Activated CD4-positive, alpha-beta memory T cell treated with anti-CD3 and anti-CD28 coated beads, Interleukin-2, amount 10 ng/mL, durations not matched to agents 7 days and 5 days (primary cell): ENCODE measurements at regions not wholly inside any gene's neighbourhood (a gene's known extent, or its start where the extent isn't known, plus 50 kb on each side); places are given as distances from the start of the nearest gene placed in this dataset.

ENCODE experiments used
- CTCF ChIA-PET: fragments of 350-600 bp; sonication (Branson Sonifier 250); formaldehyde crosslinking; loops from one replicate; lab custom pipeline; 2021; ENCODE audit warnings: antibody characterized with exemption, inconsistent platforms; lab: Charles Lee
- POLR2A ChIA-PET: fragments of 350-600 bp; sonication (Branson Sonifier 250); formaldehyde crosslinking; loops from one replicate; lab custom pipeline; 2021; ENCODE audit warnings: antibody characterized with exemption; lab: Charles Lee
- DNase-seq: peaks from one replicate; pipeline ENCODE4 v3.0.0-alpha.2; 2020
- H3K27ac Mint-ChIP-seq: one replicate; pipeline ENCODE4 v1.8.0; 2021; ENCODE audit warnings: mild to moderate bottlenecking, mixed read lengths
- H3K27me3 Mint-ChIP-seq: one replicate; pipeline ENCODE4 v1.8.0; 2021; ENCODE audit warnings: mixed read lengths
- H3K36me3 Mint-ChIP-seq: one replicate; pipeline ENCODE4 v1.8.0; 2021; ENCODE audit warnings: low read depth, mixed read lengths
- H3K4me1 Mint-ChIP-seq: one replicate; pipeline ENCODE4 v1.8.0; 2021; ENCODE audit warnings: mixed read lengths
- H3K4me3 Mint-ChIP-seq: one replicate; pipeline ENCODE4 v1.8.0; 2021; ENCODE audit warnings: mild to moderate bottlenecking, mixed read lengths
- H3K9me3 Mint-ChIP-seq: one replicate; pipeline ENCODE4 v1.8.0; 2021; ENCODE audit warnings: mixed read lengths

DNA sequence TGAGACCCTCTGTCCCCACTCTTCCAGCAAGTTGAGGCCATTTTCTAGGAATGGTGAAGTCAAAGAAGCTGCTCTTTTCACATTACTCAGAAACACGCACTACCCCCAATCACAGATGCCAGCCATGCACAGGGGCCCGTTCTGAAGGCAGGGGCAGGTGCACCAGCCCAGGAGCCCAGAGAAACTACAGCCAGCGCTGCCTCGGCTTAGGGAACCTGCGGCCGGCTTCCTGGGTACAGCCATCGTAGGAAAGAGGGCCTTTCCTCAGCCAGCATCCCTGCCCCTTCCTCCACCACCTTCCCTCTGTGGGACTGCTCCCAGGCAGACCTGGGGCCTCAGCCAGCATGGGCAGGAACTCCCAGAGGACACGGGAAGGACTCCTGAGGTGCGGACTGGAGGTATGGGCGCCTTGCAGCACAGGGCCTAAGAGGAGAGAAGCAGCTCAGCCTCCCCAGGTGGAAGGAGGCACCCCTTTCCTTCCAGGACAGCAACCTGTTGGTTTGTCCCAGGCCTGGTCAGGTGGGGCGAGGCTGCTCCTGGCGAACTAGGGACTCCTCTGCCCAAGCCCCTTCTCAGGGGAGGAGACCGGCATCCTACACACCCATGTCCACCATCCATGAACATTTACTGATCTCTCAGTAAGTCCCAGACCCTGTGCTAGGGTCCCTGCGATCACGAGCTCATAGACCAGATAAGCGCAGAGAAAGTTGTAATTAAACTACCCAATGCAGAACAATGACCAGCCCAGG is 99.0 kb upstream of the ID2 start:
- ChIA-PET POLR2A (interaction anchor here (2.3 kb wide), 1 partner anchor 98 kb away, joined by 8 read pairs; the partner anchor contains the start of gene ID2), CTCF (no interaction called here)
- Mint-ChIP-seq H3K9me3 (no peaks in the 10 kb centered on the region), H3K4me1 (peaks cover 34% of the 10 kb centered on the region), H3K27me3 (peaks cover 13% of the 10 kb centered on the region), H3K4me3 (no peak overlapping the region), H3K27ac (no peak overlapping the region), H3K36me3 (no peaks in the 10 kb centered on the region)
- DNase-seq, result peak; percentile 11

- ChIA-PET CTCF (no interaction called here), POLR2A (interaction anchor here (2.3 kb wide), 1 partner anchor 98 kb away, joined by 8 read pairs; the partner anchor contains the start of gene ID2)
- Mint-ChIP-seq H3K36me3 (no peaks in the 10 kb centered on the region), H3K27me3 (peaks cover 14% of the 10 kb centered on the region), H3K4me1 (peaks cover 41% of the 10 kb centered on the region), H3K4me3 (no peak overlapping the region), H3K27ac (no peak overlapping the region), H3K9me3 (no peaks in the 10 kb centered on the region)
- peak; percentile 37 for DNase-seq
Measured at GRCh38 chr2:8583400-8584173, 98.3 kb upstream of the ID2 start.

GRCh38 chr2:8584174-8585066 is 97.4 kb upstream of the ID2 start:
- no peaks in the 10 kb centered on the region for H3K9me3 Mint-ChIP-seq
- ChIA-PET POLR2A (interaction anchor here (2.3 kb wide), 1 partner anchor 97 kb away, joined by 8 read pairs; the partner anchor contains the start of gene ID2), CTCF (interaction anchor here (1.7 kb wide), 1 partner anchor 10 kb away, joined by 7 read pairs; no protein-coding TSS in a partner anchor)
- peak; percentile 9 for DNase-seq
- peaks cover 16% of the 10 kb centered on the region for H3K27me3 Mint-ChIP-seq
- H3K36me3 Mint-ChIP-seq, result no peaks in the 10 kb centered on the region
- H3K4me1 Mint-ChIP-seq, result peaks cover 46% of the 10 kb centered on the region
- H3K4me3 Mint-ChIP-seq, result no peak overlapping the region
- no peak overlapping the region for H3K27ac Mint-ChIP-seq

GRCh38 chr2:8586457-8587051 is 95.3 kb upstream of the ID2 start:
- ChIA-PET POLR2A (interaction anchor here (0.6 to 1.2 kb wide), 4 partner anchors 10 to 98 kb away, joined by 3 to 4 read pairs (median 3); no protein-coding TSS in a partner anchor), CTCF (interaction anchor here (1.6 kb wide), 1 partner anchor 12 kb away, joined by 3 read pairs; no protein-coding TSS in a partner anchor)
- H3K4me3 Mint-ChIP-seq, result no peak overlapping the region
- DNase-seq, result no peak
- H3K9me3 Mint-ChIP-seq, result no peaks in the 10 kb centered on the region
- no peaks in the 10 kb centered on the region for H3K36me3 Mint-ChIP-seq
- peaks cover 37% of the 10 kb centered on the region for H3K4me1 Mint-ChIP-seq
- H3K27ac Mint-ChIP-seq, result no peak overlapping the region
- H3K27me3 Mint-ChIP-seq, result peaks cover 24% of the 10 kb centered on the region

- H3K4me1 Mint-ChIP-seq, result peaks cover 37% of the 10 kb centered on the region
- no peak overlapping the region for H3K27ac Mint-ChIP-seq
- H3K4me3 Mint-ChIP-seq, result no peak overlapping the region
- POLR2A ChIA-PET, result interaction anchor here (0.6 to 1.1 kb wide), 3 partner anchors 92 to 97 kb away, joined by 3 read pairs; no protein-coding TSS in a partner anchor
- CTCF ChIA-PET, result interaction anchor here (1.2 to 1.6 kb wide), 2 partner anchors 12 to 14 kb away, joined by 3 read pairs; no protein-coding TSS in a partner anchor
- peaks cover 28% of the 10 kb centered on the region for H3K27me3 Mint-ChIP-seq
- H3K9me3 Mint-ChIP-seq, result no peaks in the 10 kb centered on the region
- DNase-seq, result no peak
- H3K36me3 Mint-ChIP-seq, result no peaks in the 10 kb centered on the region
Measured at GRCh38 chr2:8587251-8587791, 94.5 kb upstream of the ID2 start.

DNA sequence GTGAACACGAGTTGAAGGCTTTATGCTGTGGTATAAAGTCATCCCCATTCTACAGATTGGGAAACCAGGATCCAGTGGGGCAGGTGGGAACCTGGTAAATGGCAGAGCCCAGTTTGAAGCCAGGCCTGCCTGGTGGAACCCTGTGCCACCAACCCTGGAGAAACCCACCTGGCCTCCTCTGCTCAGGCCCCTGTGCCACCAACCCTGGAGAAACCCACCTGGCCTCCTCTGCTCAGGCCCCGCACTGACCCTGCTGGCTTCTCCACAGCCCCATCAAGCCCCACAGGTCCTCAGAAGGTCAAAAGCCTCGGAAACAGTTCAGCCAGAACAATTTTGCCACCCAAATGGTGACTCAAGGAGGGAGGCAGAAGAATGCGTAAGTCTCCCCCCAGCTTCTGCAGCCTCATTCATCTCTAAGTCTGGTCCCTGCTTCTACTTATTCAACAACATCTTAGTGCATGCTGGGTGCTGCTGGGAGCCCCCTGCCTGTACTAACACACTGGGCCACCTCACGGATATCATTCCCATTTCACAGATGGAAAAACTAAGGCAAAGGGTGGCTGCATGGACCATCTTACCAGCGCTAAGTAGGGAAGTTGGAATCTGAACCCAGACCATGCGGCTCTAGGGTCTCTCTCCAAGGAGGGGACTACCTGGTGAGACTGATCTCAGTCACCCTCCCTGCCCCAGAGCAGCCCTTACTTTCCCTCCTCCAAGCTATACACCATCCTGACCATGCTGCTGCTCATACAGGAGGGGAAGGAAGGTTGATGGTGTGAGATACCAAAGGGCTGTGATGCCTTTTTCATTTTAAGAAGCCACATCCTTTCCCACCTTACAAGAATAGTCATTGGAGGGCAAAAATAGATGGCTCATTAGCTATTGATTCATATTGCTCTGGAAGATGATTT is 93.7 kb upstream of the ID2 start:
- peak overlapping the region; percentile 58 for H3K27ac Mint-ChIP-seq
- no peaks in the 10 kb centered on the region for H3K9me3 Mint-ChIP-seq
- no peaks in the 10 kb centered on the region for H3K36me3 Mint-ChIP-seq
- H3K4me3 Mint-ChIP-seq, result peak overlapping the region; percentile 12
- peaks cover 31% of the 10 kb centered on the region for H3K27me3 Mint-ChIP-seq
- CTCF ChIA-PET, result interaction anchor here (1.2 to 1.6 kb wide), 4 partner anchors 13 to 94 kb away, joined by 3 to 5 read pairs (median 3); partner anchors contain the start of gene ID2
- POLR2A ChIA-PET, result interaction anchor here (0.8 to 1.3 kb wide), 5 partner anchors 11 to 97 kb away, joined by 3 to 5 read pairs (median 3); partner anchors contain the start of gene ID2
- peaks cover 39% of the 10 kb centered on the region for H3K4me1 Mint-ChIP-seq
- DNase-seq, result peak; percentile 43

- Mint-ChIP-seq H3K9me3 (no peaks in the 10 kb centered on the region), H3K27me3 (peaks cover 30% of the 10 kb centered on the region), H3K27ac (peak overlapping the region; percentile 58), H3K4me1 (peaks cover 44% of the 10 kb centered on the region), H3K36me3 (no peaks in the 10 kb centered on the region), H3K4me3 (peak overlapping the region; percentile 12)
- ChIA-PET POLR2A (interaction anchor here (0.8 to 1.3 kb wide), 5 partner anchors 12 to 96 kb away, joined by 3 to 5 read pairs (median 3); partner anchors contain the start of gene ID2), CTCF (interaction anchor here (1.2 to 1.5 kb wide), 3 partner anchors 16 to 93 kb away, joined by 3 to 5 read pairs (median 3); partner anchors contain the start of gene ID2)
- no peak for DNase-seq
Measured at GRCh38 chr2:8588831-8589191, 93.0 kb upstream of the ID2 start.

- no peak overlapping the region for H3K4me3 Mint-ChIP-seq
- peaks cover 25% of the 10 kb centered on the region for H3K27me3 Mint-ChIP-seq
- no peak for DNase-seq
- ChIA-PET POLR2A (interaction anchor here (1.2 kb wide), 1 partner anchor 13 kb away, joined by 4 read pairs; no protein-coding TSS in a partner anchor), CTCF (no interaction called here)
- peaks cover 48% of the 10 kb centered on the region for H3K4me1 Mint-ChIP-seq
- no peak overlapping the region for H3K27ac Mint-ChIP-seq
- H3K9me3 Mint-ChIP-seq, result no peaks in the 10 kb centered on the region
- H3K36me3 Mint-ChIP-seq, result no peaks in the 10 kb centered on the region
Measured at GRCh38 chr2:8589721-8590120, 92.1 kb upstream of the ID2 start.

DNA sequence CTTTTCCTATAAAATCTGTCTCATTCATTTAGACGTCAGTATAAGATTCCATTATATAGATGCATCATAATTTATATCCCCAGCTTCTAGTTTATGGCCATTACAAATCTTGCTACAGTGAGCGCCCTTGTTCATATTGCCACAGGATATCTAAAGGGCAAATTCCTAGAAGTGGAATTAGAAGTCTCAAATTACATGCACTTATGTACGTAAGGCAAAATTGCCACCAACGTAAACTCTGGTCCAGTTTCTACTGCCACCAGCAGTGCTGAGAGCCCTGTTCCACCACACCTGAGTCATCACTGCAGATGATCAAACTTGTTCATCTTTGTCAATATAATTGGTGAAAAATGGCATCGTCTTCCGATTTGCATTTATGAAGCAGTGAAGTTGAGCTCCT is 90.9 kb upstream of the ID2 start:
- H3K27me3 Mint-ChIP-seq, result peaks cover 23% of the 10 kb centered on the region
- no peak overlapping the region for H3K27ac Mint-ChIP-seq
- POLR2A ChIA-PET, result interaction anchor here (1.2 kb wide), 1 partner anchor 91 kb away, joined by 4 read pairs; the partner anchor contains the start of gene ID2
- no peaks in the 10 kb centered on the region for H3K9me3 Mint-ChIP-seq
- DNase-seq, result no peak
- H3K4me3 Mint-ChIP-seq, result no peak overlapping the region
- no peaks in the 10 kb centered on the region for H3K36me3 Mint-ChIP-seq
- H3K4me1 Mint-ChIP-seq, result peaks cover 44% of the 10 kb centered on the region
- CTCF ChIA-PET, result interaction anchor here (0.6 to 1.0 kb wide), 2 partner anchors 76 to 979 kb away, joined by 3 read pairs; no protein-coding TSS in a partner anchor

DNA sequence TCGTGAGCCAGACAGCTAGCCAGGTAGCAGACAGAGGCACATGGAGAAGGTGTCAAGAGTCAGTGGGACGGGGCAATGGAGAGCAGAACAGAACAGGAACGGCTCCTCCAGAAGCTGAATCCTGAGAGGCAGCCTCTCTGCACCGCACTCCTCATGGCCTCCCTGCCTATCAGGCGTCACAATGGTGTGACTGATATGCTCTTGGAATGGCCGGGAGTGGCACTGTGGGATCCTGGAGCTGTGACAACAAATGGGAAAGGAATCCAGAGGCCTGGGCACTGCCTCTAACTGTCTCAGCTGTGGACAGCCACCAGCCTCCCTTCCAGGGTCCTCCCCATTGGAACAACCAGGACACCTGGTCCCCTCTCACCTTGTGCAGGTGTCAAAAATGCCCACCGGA is 89.1 kb upstream of the ID2 start:
- H3K9me3 Mint-ChIP-seq, result no peaks in the 10 kb centered on the region
- H3K27me3 Mint-ChIP-seq, result peaks cover 20% of the 10 kb centered on the region
- ChIA-PET CTCF (no interaction called here), POLR2A (interaction anchor here (1.2 to 1.7 kb wide), 2 partner anchors 48 to 89 kb away, joined by 4 to 6 read pairs; partner anchors contain the start of gene ID2)
- H3K4me3 Mint-ChIP-seq, result no peak overlapping the region
- DNase-seq, result no peak
- no peak overlapping the region for H3K27ac Mint-ChIP-seq
- H3K4me1 Mint-ChIP-seq, result peaks cover 29% of the 10 kb centered on the region
- no peaks in the 10 kb centered on the region for H3K36me3 Mint-ChIP-seq
